T1000 (cell line): ENCODE measurements at regions not wholly inside any gene's neighbourhood (a gene's known extent, or its start where the extent isn't known, plus 50 kb on each side); places are given as distances from the start of the nearest gene placed in this dataset.

Source experiments
- DNase-seq: peaks from one replicate; lab custom pipeline; 2025; ENCODE audit warnings: mixed read lengths; lab: John Stamatoyannopoulos, UW

DNA sequence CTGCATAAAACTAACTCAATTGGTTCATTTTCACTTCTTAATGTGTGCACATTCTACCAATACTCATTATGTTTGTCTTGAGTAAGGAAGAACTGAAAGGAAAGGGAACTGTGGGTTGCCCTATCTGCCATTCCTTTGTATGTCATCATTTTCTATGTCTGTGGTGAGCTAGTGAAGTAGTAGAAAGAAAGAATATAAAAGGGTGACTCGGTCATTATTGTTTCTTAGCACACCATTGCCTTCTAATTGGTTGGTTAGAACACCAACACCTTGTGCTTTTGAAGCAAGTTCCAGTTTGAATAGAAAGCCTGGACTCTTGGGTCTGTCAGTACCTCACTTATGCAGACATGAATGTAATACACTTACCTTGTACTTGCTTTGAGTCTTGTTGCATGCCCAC, 64.3 kb upstream of the MDFIC start:
- DNase-seq, result no peak

GRCh38 chr7:114859477-114859876, 62.4 kb upstream of the MDFIC start:
- no peak for DNase-seq

DNA sequence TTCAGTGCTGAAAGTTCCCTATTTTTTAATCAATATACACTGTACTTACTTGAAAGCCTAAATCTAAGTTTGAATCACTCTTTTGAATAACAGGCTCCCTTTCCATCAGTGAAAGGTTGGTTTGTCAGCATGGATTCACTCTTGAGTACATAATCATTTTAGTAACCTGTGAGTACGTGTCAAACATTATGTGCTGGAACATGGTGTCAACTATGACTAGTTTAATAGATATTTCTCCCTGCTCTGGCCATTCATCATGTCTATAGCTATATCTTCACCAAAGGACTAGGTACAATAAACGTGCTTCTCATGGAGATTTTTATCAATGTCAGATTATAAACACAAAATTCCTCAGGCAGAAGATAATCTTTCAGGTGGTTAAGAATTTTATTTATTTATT, 61.7 kb upstream of the MDFIC start:
- no peak for DNase-seq

DNA sequence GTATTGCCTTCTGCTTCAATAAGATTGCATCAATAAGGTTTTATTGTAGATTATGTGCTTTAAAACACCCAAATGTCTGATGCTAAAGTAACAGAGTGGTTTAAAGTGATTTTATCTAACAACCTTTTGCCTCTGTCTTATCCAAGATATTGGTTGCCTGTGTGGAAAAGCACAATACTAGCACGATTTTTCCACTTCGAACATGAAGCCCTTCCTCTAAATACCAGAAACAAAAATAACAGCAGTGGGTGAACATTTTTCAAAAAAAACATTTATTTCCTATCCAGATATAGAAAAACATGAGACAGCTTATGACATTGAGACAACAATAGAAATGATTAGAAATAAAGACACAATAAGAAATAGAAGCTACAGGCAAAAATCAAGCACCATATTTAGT, 59.5 kb upstream of the MDFIC start:
- DNase-seq, result no peak

DNA sequence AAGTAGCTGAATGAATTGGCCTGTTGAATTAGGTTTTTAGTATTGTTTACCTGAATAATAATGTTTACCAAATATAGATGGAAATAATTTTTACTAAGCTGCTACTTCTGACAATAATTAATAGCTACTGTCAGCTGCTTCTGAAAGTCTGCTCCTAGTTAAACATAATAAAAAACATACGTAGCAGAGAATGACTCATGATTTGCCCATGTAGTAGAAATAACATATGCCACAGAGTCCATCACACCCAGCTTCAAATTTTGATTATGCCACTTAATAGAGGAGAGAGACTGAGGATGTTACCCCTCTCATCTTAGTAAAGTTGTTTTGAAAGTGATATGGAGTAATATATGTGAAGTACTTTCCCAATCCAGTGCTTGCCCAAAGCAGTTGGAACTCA, 57.6 kb upstream of the MDFIC start:
- no peak for DNase-seq

DNA sequence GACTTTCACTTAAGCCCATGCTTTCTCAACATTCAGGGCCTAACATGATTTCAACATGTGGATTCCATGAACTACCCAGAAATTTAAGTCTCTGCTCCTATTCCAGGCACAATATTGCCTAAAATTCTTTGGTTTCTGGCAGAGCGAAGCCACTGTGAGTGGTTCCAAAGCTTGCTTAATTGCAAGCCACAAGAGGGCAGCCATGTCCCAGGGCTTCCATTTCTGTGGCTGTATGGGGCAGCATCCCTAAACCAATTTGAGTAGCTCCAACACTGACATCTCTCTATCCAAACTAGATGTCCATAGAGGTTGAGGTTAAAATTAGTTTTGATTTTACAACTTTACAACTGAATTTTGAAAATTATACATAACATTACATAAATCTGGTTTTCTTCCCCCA, 56.3 kb upstream of the MDFIC start:
- DNase-seq, result no peak
